ENCODE measurements at regions not wholly inside any gene's neighbourhood (a gene's known extent, or its start where the extent isn't known, plus 50 kb on each side); places are given as distances from the start of the nearest gene placed in this dataset.

DNA sequence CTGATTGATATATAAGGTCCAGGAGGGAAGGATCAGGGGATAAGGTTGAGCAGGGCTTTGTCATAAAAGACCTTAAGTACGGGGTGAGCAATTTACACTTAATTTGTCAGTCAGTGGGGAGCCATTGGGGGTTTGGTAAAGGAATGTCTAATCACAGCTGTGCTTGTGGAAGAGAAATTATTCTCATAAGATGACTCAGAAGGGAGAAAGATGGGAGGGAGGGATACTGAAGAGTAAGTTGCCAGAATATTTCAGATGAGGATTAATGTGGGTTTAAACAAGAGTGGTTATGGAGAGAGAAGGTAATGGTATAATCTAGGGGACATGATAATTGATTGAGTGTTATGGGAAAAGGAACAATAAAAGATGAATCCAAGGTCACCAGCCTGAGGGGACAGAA is 500.1 kb upstream of the CCDC196 start:
- Histone ChIP-seq H4K20me1 (ENCODE audit: insufficient read depth, low read length) (no peaks in the 10 kb centered on the region), H2AK5ac (ENCODE audit: low read depth, low read length) (no peak overlapping the region), H4K5ac (ENCODE audit: low read depth, low read length) (no peak overlapping the region), H3K4me2 (ENCODE audit: low read depth, low read length) (no peak overlapping the region), H3K18ac (ENCODE audit: low read depth, low read length) (no peak overlapping the region), H3K9me3 (ENCODE audit: control insufficient read depth, insufficient read depth, low read length) (peaks cover 9% of the 10 kb centered on the region; the same call in 1 of the 2 replicates), H3K14ac (replicated peaks; ENCODE audit: low read depth, low read length) (no peak overlapping the region), H2AFZ (replicated peaks; ENCODE audit: low read length, poor library complexity) (no peak overlapping the region), H3K4me1 (ENCODE audit: control insufficient read depth, insufficient read depth, low read length) (no peaks in the 10 kb centered on the region), H3K4me3 (ENCODE audit: insufficient read depth, low read depth, low read length) (no peak overlapping the region), H4K91ac (ENCODE audit: insufficient read depth, low read depth, low read length) (no peak overlapping the region), H2BK20ac (ENCODE audit: low read depth, low read length) (no peak overlapping the region), H2BK15ac (ENCODE audit: low read depth, low read length) (no peak overlapping the region), H4K8ac (ENCODE audit: low read depth in 2 of 2, low read length in 2 of 2) (no peak overlapping the region), H3K27me3 (ENCODE audit: control insufficient read depth, insufficient read depth, low read length) (no peaks in the 10 kb centered on the region), H3K27ac (ENCODE audit: insufficient read depth, low read length) (no peak overlapping the region), H2AK9ac (replicated peaks; ENCODE audit: low read depth, low read length, poor library complexity) (no peak overlapping the region), H3K9me1 (ENCODE audit: insufficient read depth, low read length) (no peaks in the 10 kb centered on the region), H3K4ac (ENCODE audit: low read depth, low read length) (no peak overlapping the region), H3K79me1 (ENCODE audit: low read depth in 1 of 2, low read length in 2 of 2) (no peaks in the 10 kb centered on the region), H3K36me3 (ENCODE audit: control insufficient read depth, insufficient read depth, low read length) (no peaks in the 10 kb centered on the region), H2BK5ac (ENCODE audit: low read depth, low read length, poor library complexity, severe bottlenecking) (no peak overlapping the region), H3K56ac (ENCODE audit: extremely low read depth, insufficient read depth, low read length) (no peak overlapping the region), H3K23ac (ENCODE audit: low read depth, low read length) (no peak overlapping the region), H3K9ac (ENCODE audit: low read depth, low read length) (no peak overlapping the region), H2BK120ac (ENCODE audit: low read depth, low read length) (no peak overlapping the region)
- CTCF ChIA-PET = no interaction called here
- no peak for TF ChIP-seq POLR2A (IDR thresholded peaks at IDR 0.05; ENCODE audit: low read depth, low read length)
- TF ChIP-seq, protein P1, sequence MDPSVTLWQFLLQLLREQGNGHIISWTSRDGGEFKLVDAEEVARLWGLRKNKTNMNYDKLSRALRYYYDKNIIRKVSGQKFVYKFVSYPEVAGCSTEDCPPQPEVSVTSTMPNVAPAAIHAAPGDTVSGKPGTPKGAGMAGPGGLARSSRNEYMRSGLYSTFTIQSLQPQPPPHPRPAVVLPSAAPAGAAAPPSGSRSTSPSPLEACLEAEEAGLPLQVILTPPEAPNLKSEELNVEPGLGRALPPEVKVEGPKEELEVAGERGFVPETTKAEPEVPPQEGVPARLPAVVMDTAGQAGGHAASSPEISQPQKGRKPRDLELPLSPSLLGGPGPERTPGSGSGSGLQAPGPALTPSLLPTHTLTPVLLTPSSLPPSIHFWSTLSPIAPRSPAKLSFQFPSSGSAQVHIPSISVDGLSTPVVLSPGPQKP (IDR thresholded peaks at IDR 0.05; ENCODE audit: borderline replicate concordance, low read depth, low read length) = no peak
- no peak for TF ChIP-seq MAZ (IDR thresholded peaks at IDR 0.05; ENCODE audit: borderline replicate concordance, low read depth, low read length)
- no peak for TF ChIP-seq MAFK (IDR thresholded peaks at IDR 0.05; ENCODE audit: low read depth, low read length)
- no peak for TF ChIP-seq RCOR1 (IDR thresholded peaks at IDR 0.05; ENCODE audit: insufficient replicate concordance, low read length)
- no peak for DNase-seq
- POLR2A ChIA-PET (ENCODE audit: unreplicated experiment) = no interaction called here
- no TSS peak for BruUV-seq (replicated peaks)
- dilution Hi-C loops (cut with HindIII; ENCODE audit: low sequenced_read_pairs, unreplicated experiment) (no loop called here), intact Hi-C loops (cut with micrococcal nuclease) (no loop called here), in situ Hi-C loops (cut with MboI; ENCODE audit: low sequenced_read_pairs) (no loop called here)
- 20% methylated on average over 1 of the region's 1 CpG; no CpG with 5 or more reads in 1 of the 2 experiments for WGBS, 2 experiments (ENCODE audit: extremely low coverage in 2 of 2, insufficient read length in 1 of 2)
- ATAC-seq (ENCODE audit: low read depth) = no peak
